Mucosa of descending colon (tissue), 3 donors: ENCODE measurements at regions not wholly inside any gene's neighbourhood (a gene's known extent, or its start where the extent isn't known, plus 50 kb on each side); places are given as distances from the start of the nearest gene placed in this dataset.
"Not testable (repeated sequence)": the region's sequence is repeated elsewhere in the genome, so short reads cannot be mapped to it uniquely, and the experiment has no call there.

Experiments used
- ATAC-seq: fragments of 200-7000 bp; cut with Tn5 transposase; one replicate; pipeline ENCODE4 v1.9.1; 2020; ENCODE audit warnings: mild to moderate bottlenecking, moderate library complexity
- DNase-seq, 3 donors: peaks; one replicate each; pipeline ENCODE4 v3.0.0-alpha.2; 2020
- H3K36me3 ChIP-seq: fragments of 200-600 bp; one replicate; pipeline ENCODE4 v1.8.0; 2021; ENCODE audit warnings: low read depth, mild to moderate bottlenecking
- H3K4me1 ChIP-seq: fragments of 200-600 bp; one replicate; pipeline ENCODE4 v1.8.0; 2021; ENCODE audit warnings: low read depth, mild to moderate bottlenecking
- H3K4me3 ChIP-seq: fragments of 200-600 bp; one replicate; pipeline ENCODE4 v1.8.0; 2021; ENCODE audit warnings: mild to moderate bottlenecking
- H3K9me3 ChIP-seq: fragments of 200-600 bp; one replicate; pipeline ENCODE4 v1.8.0; 2021; ENCODE audit warnings: mild to moderate bottlenecking
- intact Hi-C, 2 donors: fragments of 100-400 bp; cut with DNase I in 1 of 2; cut with micrococcal nuclease in 1 of 2; formaldehyde crosslinking; loops; one replicate each; pipeline versions ENCODE4 v1.11.0 to v1.11.1; 2022; cut with DNase I, micrococcal nuclease
- TF ChIP-seq, protein P1 (sequence below): fragments of 200-600 bp; IDR thresholded peaks from one replicate; pipeline ENCODE4 v1.8.0; 2022; ENCODE audit warnings: antibody characterized with exemption, mild to moderate bottlenecking
- donor health status: DM: no; HTN: no; CAD: no; lungs with moderate emphysema.
- donor health status: DM: no; HTN: no; CAD: no.
- donor health status: DM: no; HTN: yes; CAD: no.

DNA sequence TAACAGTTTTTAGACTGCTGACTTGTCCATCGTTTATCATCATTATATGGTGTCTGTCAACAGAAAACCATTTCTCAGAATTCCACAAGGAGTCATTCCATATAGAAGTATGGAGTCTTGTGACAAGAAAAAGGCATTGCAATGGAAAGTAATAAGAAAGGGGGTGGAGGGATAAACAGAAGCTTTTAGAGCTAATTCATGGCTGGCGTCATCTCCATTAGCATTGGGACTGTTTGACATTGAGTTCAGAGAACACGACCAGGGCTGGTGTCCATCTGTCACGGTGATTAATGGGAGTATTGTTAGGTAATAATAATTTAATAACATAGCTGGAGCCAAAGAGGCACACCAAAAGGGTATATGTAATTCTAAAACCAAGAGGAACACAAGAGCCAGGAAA, 101.9 kb upstream of the SFRP2 start:
- no peaks in the 10 kb centered on the region for H3K9me3 ChIP-seq
- ATAC-seq (no peak), DNase-seq (no peak)
- no peaks in the 10 kb centered on the region for H3K36me3 ChIP-seq
- no peaks in the 10 kb centered on the region for H3K4me1 ChIP-seq
- TF ChIP-seq, protein P1, sequence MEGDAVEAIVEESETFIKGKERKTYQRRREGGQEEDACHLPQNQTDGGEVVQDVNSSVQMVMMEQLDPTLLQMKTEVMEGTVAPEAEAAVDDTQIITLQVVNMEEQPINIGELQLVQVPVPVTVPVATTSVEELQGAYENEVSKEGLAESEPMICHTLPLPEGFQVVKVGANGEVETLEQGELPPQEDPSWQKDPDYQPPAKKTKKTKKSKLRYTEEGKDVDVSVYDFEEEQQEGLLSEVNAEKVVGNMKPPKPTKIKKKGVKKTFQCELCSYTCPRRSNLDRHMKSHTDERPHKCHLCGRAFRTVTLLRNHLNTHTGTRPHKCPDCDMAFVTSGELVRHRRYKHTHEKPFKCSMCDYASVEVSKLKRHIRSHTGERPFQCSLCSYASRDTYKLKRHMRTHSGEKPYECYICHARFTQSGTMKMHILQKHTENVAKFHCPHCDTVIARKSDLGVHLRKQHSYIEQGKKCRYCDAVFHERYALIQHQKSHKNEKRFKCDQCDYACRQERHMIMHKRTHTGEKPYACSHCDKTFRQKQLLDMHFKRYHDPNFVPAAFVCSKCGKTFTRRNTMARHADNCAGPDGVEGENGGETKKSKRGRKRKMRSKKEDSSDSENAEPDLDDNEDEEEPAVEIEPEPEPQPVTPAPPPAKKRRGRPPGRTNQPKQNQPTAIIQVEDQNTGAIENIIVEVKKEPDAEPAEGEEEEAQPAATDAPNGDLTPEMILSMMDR: no peak
- H3K4me3 ChIP-seq: no peak overlapping the region
- intact Hi-C loops: no loop called here

DNA sequence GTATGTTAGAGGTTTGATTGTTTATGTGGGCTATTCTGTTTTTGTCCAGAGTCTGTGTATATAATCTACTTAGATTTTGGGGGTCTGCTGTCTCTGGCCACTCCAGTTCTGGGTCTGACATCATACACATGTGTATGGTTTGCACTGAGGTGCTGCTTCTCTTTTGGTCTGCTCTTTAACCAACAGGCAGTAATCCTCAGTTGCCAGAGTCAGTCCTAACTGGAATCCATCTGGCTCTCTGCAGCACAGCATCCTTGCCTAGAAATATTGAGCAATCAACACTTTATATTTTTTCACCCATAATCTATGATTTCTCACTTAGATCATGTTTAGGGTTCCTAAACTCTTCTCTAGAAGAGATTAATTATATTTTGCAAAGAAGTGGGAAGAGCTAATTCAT, 98.3 kb upstream of the SFRP2 start:
- H3K9me3 ChIP-seq: no peaks in the 10 kb centered on the region
- intact Hi-C loops: no loop called here
- no peak overlapping the region for H3K4me3 ChIP-seq
- no peaks in the 10 kb centered on the region for H3K36me3 ChIP-seq
- ATAC-seq: no peak
- no peaks in the 10 kb centered on the region for H3K4me1 ChIP-seq
- no peak for DNase-seq
- TF ChIP-seq, protein P1: no peak

DNA sequence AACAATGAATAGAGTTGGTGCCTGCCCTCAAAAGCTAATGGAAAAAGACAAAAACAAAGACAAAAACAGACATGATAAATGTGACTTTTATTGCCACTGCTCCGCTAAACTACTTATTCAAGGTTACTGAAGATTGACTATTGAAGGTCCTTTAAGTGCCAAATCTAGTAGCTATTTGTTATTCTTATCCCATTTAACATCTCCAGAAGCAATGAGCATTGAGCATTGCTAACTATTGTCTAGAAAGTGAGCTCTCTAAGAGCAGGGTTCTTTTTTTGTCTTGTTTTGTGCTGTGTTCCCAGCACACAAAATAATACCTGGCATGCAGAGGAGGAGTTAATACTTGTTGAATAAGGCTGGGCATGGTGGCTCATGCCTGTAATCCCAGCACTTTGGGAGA, 95.4 kb upstream of the SFRP2 start:
- H3K4me1 ChIP-seq: no peaks in the 10 kb centered on the region
- peaks cover 19% of the 10 kb centered on the region for H3K9me3 ChIP-seq
- H3K4me3 ChIP-seq: no peak overlapping the region
- no peak for ATAC-seq
- DNase-seq: no peak
- no peaks in the 10 kb centered on the region for H3K36me3 ChIP-seq
- TF ChIP-seq, protein P1: no peak
- intact Hi-C loops: no loop called here

DNA sequence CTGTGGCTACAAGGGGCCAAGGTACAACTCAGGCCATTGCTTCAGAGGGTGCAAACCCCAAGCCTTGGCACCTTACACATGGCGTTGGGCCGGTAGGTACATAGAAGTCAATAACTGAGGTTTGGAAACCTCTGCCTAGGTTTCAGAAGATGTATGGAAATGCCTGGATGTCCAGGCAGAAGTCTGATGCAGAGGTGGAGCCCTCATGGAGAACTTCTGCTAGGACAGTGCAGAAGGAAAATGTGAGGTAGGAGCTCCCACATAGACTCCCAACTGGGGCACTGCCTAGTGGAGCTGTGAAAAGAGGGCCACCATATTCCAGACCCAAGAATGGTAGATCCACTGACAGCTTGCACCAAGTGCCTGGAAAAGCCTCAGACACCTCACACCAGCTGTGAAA, 92.1 kb upstream of the SFRP2 start:
- H3K4me1 ChIP-seq: no peaks in the 10 kb centered on the region
- TF ChIP-seq, protein P1: no peak
- peaks cover 19% of the 10 kb centered on the region for H3K9me3 ChIP-seq
- ATAC-seq: no peak
- intact Hi-C loops: no loop called here
- no peak overlapping the region for H3K4me3 ChIP-seq
- H3K36me3 ChIP-seq: no peaks in the 10 kb centered on the region
- DNase-seq: no peak

DNA sequence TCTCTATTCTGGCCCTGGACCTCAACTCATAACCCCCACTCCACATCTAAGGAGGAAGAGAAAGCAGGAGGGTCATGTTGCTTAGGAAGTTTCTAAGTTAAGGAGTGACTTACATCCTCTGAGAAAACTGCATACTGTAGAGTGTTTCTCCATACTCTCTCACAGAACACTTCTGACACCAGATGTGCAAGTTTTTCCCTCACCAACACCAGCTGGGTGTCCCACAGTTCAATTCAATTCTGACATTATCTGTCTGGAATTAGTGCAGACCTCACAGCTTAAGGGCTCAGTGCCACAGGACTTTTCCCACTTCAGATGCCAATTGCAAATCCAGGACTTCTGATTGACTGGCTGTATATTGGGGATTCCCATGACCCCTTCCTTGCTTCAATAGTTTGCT, 89.0 kb upstream of the SFRP2 start:
- no peak overlapping the region for H3K4me3 ChIP-seq
- H3K4me1 ChIP-seq: no peaks in the 10 kb centered on the region
- peaks cover 19% of the 10 kb centered on the region for H3K9me3 ChIP-seq
- TF ChIP-seq, protein P1: no peak
- ATAC-seq: no peak
- H3K36me3 ChIP-seq: no peaks in the 10 kb centered on the region
- intact Hi-C loops: no loop called here
- no peak for DNase-seq

DNA sequence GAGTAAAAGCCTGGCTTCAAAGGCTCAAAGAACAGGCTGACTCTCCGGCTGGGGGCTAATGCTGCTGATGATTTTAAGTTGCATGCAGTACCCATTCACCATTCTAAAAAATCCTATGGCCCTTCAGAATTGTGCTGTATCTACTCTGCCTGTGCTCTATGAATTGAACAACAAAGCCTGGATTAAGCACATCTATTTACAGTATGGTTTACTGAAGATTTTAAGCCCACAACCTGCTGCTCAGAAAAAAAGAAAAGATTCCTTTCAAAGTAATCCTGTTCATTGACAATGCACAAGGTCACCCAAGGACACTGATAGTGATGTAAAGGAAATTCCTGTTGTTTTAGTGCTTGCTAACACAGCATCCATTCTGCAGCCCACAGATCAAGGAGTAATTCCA, 84.9 kb upstream of the SFRP2 start:
- H3K36me3 ChIP-seq: no peaks in the 10 kb centered on the region
- no peak for ATAC-seq
- no peaks in the 10 kb centered on the region for H3K9me3 ChIP-seq
- TF ChIP-seq, protein P1: no peak
- intact Hi-C loops: no loop called here
- no peaks in the 10 kb centered on the region for H3K4me1 ChIP-seq
- no peak for DNase-seq
- no peak overlapping the region for H3K4me3 ChIP-seq

DNA sequence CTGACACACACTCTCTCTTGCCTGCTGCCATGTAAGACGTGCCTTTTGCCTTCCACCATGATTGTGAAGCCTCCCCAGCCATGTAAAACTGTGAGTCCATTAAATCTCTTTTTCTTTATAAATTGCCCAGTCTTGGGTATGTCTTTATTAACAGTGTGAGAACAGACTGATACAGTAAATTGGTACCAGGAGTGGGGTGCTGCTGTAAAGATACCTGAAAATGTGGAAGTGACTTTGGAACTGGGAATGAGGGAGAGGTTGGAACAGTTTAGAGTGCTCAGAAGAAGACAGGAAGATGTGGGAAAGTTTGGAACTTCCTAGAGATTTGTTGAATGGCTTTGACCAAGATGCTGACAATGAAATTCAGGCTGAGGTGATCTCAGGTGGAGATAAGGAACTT, 77.9 kb upstream of the SFRP2 start:
- H3K4me1 ChIP-seq, H3K4me3 ChIP-seq, H3K36me3 ChIP-seq, ATAC-seq, DNase-seq, intact Hi-C loops: not testable (repeated sequence)
- H3K9me3 ChIP-seq: peaks cover 34% of the 10 kb centered on the region
